PFSK-1 (cell line): ENCODE measurements at regions not wholly inside any gene's neighbourhood (a gene's known extent, or its start where the extent isn't known, plus 50 kb on each side); places are given as distances from the start of the nearest gene placed in this dataset.

Experiments used
- FOXP2 ChIP-seq: optimal IDR thresholded peaks from 2 replicates; pipeline ENCODE3; 2011; ENCODE audit warnings: borderline replicate concordance, control low read depth, inconsistent platforms; ENCODE audit not compliant: insufficient read depth; ENCODE audit errors: extremely low read length, extremely low read depth
- POLR2AphosphoS5 ChIP-seq: IDR thresholded peaks from 2 replicates; pipeline ENCODE4 v1.6.1; 2012; ENCODE audit warnings: low read depth, mild to moderate bottlenecking, control low read depth, low read length, moderate library complexity
- REST ChIP-seq, 2 experiments: IDR thresholded peaks; 2 replicates each; pipeline versions ENCODE4 v1.6.1 to v1.8.0; 2011 to 2012; ENCODE audit warnings: low read depth in 2 of 2, low read length in 2 of 2, control low read depth in 1 of 2, inconsistent platforms in 1 of 2, mild to moderate bottlenecking in 1 of 2, moderate library complexity in 1 of 2; ENCODE audit not compliant: insufficient read depth in 1 of 2
- SIN3A ChIP-seq: IDR thresholded peaks from 2 replicates; pipeline ENCODE4 v1.6.1; 2012; ENCODE audit warnings: mild to moderate bottlenecking, low read length, moderate library complexity, borderline replicate concordance; ENCODE audit not compliant: insufficient read depth
- TAF1 ChIP-seq: IDR thresholded peaks from 2 replicates; pipeline ENCODE4 v1.6.1; 2012; ENCODE audit warnings: low read length, control low read depth, borderline replicate concordance; ENCODE audit not compliant: insufficient read depth

GRCh38 chr3:115245899-115246298, 98.8 kb upstream of the ZBTB20 start:
- TF ChIP-seq REST (IDR thresholded peaks at IDR 0.05; ENCODE audit: insufficient read depth in 1 of 2, low read depth in 2 of 2, low read length in 2 of 2) (no peak), TAF1 (no peak)

DNA sequence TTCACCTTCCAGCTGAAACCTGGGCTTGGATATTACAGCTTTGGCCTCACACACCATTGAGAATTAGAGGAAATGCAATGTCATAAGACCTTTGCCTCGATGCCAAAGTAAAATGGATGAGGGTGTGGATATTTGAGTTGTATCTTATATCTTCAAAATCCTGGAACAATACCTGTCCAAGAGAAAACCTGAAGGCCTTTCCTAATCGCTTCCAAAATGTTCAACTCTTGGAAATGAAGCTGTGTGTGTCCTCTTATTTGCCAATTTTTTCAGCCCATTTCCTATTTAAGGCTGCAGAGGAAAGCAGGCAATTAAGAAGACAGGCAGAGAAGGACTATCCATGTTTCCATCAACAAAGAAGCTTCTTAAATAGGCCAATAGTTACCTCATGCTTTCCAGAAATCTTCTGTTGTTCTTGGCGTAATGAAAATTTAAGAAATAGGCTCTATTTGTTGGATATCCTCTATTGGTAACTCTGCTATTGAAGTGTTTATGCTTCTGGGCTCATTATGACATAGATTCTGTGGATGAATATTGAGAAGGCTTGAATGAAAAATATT, 99.5 kb upstream of the ZBTB20 start:
- TF ChIP-seq POLR2AphosphoS5 (no peak), REST (IDR thresholded peaks at IDR 0.05; ENCODE audit: insufficient read depth in 1 of 2, low read depth in 2 of 2, low read length in 2 of 2) (no peak), TAF1 (no peak), FOXP2 (no peak), SIN3A (no peak)

GRCh38 chr3:115248274-115248673, 101.2 kb upstream of the ZBTB20 start:
- no peak for TF ChIP-seq FOXP2
- TF ChIP-seq TAF1 = no peak
- no peak for TF ChIP-seq POLR2AphosphoS5
- TF ChIP-seq REST (IDR thresholded peaks at IDR 0.05; ENCODE audit: insufficient read depth in 1 of 2, low read depth in 2 of 2, low read length in 2 of 2) = no peak
- TF ChIP-seq SIN3A = no peak

DNA sequence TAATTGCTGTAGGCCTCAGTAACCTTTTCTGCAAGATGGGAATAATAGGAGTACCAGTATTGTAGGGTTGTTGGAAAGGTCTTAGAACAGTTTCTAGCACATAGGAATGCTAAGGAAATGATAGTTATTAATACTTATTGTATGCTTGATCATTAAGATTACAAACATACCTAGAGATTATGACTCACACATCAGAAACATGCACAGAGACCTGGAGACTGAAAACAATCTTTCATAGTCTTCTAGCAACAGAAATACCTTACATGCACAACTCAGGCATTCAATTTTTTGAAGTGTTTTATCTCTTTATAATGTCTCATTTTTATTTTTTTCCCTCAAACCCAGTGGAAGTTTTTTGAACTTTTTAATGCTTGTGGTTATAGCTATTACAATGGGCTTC, 104.4 kb upstream of the ZBTB20 start:
- TF ChIP-seq REST (IDR thresholded peaks at IDR 0.05; ENCODE audit: insufficient read depth in 1 of 2, low read depth in 2 of 2, low read length in 2 of 2) (no peak), TAF1 (no peak), SIN3A (no peak), POLR2AphosphoS5 (no peak), FOXP2 (no peak)

DNA sequence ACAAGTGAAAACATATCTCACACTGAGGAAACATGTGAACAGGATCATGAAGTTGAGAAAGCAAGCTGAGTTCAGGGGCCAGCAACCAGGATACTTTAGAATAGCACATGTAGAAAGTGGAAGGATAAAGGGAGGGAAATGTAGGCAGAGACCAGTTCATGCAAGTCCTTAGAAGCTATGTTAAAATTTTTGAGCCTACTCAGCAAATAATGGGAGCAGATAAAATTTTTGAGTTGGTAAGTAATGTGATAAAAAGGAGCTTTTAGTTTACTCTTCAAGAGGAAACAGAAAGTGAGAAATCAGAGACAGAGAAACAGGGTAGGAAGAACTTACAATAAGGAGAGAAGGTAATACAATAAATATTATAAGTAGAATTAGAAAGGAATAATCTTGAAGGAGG, 105.6 kb upstream of the ZBTB20 start:
- TF ChIP-seq SIN3A = no peak
- TF ChIP-seq REST (IDR thresholded peaks at IDR 0.05; ENCODE audit: insufficient read depth in 1 of 2, low read depth in 2 of 2, low read length in 2 of 2) = no peak
- TF ChIP-seq FOXP2 = no peak
- TF ChIP-seq TAF1 = no peak
- TF ChIP-seq POLR2AphosphoS5 = no peak
